ENCODE measurements at regions not wholly inside any gene's neighbourhood (a gene's known extent, or its start where the extent isn't known, plus 50 kb on each side); places are given as distances from the start of the nearest gene placed in this dataset.

DNA sequence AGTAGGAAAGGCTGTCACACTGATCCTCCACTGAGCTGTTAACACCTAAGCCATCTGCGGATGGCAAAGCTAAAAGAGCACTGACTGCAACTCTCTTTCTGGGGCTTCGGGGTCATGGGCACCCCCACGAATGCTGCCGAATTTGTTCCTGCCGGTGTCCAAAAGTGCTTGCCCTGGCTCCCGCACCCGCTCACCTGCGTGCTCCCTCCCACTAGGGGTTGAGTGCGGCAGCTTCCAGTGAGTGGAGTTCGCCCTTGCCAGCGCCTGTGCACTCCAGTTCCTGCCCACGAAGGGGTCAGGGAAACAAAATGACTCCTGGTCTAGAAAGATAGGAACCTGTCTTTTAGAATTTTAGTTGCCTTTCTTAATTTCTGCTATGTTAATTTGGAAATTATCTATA, 78.7 kb downstream of the IFI44 start:
- TF ChIP-seq CTCF (IDR thresholded peaks at IDR 0.05) (no peak), EZH2 (IDR thresholded peaks at IDR 0.05; ENCODE audit: borderline replicate concordance, insufficient read depth, low read depth, low read length, poor library complexity, severe bottlenecking) (no peak)

Data from B cell (primary cell).